ENCODE measurements at regions not wholly inside any gene's neighbourhood (a gene's known extent, or its start where the extent isn't known, plus 50 kb on each side); places are given as distances from the start of the nearest gene placed in this dataset.

- DNase-seq (ENCODE audit: low read depth): no peak
Measured at GRCh38 chr12:93103154-93103553, 174.1 kb upstream of the EEA1 start.

- no peak for DNase-seq (ENCODE audit: low read depth)
Measured at GRCh38 chr12:93104535-93104934, 175.4 kb upstream of the EEA1 start.

- no peak for DNase-seq (ENCODE audit: low read depth)
Measured at GRCh38 chr12:93106910-93107309, 177.8 kb upstream of the EEA1 start.

- DNase-seq (ENCODE audit: low read depth): no peak
Measured at GRCh38 chr12:93107514-93108312, 178.6 kb upstream of the EEA1 start.

- DNase-seq (ENCODE audit: low read depth): no peak
Measured at GRCh38 chr12:93108985-93109384, 179.9 kb upstream of the EEA1 start.

- no peak for DNase-seq (ENCODE audit: low read depth)
Measured at GRCh38 chr12:93109551-93110203, 180.6 kb upstream of the EEA1 start.

- no peak for DNase-seq (ENCODE audit: low read depth)
Measured at GRCh38 chr12:93111773-93112172, 182.7 kb upstream of the EEA1 start.

- no peak for DNase-seq (ENCODE audit: low read depth)
Measured at GRCh38 chr12:93113317-93114006, 184.4 kb upstream of the EEA1 start.

- DNase-seq (ENCODE audit: low read depth): no peak
Measured at GRCh38 chr12:93115198-93115601, 186.1 kb upstream of the EEA1 start.

- no peak for DNase-seq (ENCODE audit: low read depth)
Measured at GRCh38 chr12:93115646-93116045, 186.6 kb upstream of the EEA1 start.

- no peak for DNase-seq (ENCODE audit: low read depth)
Measured at GRCh38 chr12:93116632-93117031, 187.5 kb upstream of the EEA1 start.

GRCh38 chr12:93121729-93122488 is 192.8 kb upstream of the EEA1 start:
- no peak for DNase-seq (ENCODE audit: low read depth)

GRCh38 chr12:93122569-93123091 is 193.5 kb upstream of the EEA1 start:
- DNase-seq (ENCODE audit: low read depth): no peak

- DNase-seq (ENCODE audit: low read depth): no peak
Measured at GRCh38 chr12:93125126-93125525, 196.0 kb upstream of the EEA1 start.

- no peak for DNase-seq (ENCODE audit: low read depth)
Measured at GRCh38 chr12:93126069-93126474, 197.0 kb upstream of the EEA1 start.

GRCh38 chr12:93127107-93127560 is 198.0 kb upstream of the EEA1 start:
- DNase-seq (ENCODE audit: low read depth): no peak

GRCh38 chr12:93127582-93128331 is 198.7 kb upstream of the EEA1 start:
- no peak for DNase-seq (ENCODE audit: low read depth)

GRCh38 chr12:93128332-93128707 is 199.2 kb upstream of the EEA1 start:
- no peak for DNase-seq (ENCODE audit: low read depth)

- DNase-seq (ENCODE audit: low read depth): no peak
Measured at GRCh38 chr12:93130366-93131054, 201.4 kb upstream of the EEA1 start.

GRCh38 chr12:93133361-93133760 is 204.3 kb upstream of the EEA1 start:
- no peak for DNase-seq (ENCODE audit: low read depth)
